Liver (tissue), 3 donors: ENCODE measurements at regions not wholly inside any gene's neighbourhood (a gene's known extent, or its start where the extent isn't known, plus 50 kb on each side); places are given as distances from the start of the nearest gene placed in this dataset.

Experiments
- ATF3 ChIP-seq: IDR thresholded peaks from 2 replicates; pipeline ENCODE4 v1.6.1; 2016; ENCODE audit warnings: antibody characterized with exemption
- CTCF ChIP-seq: fragments of 150-350 bp; IDR thresholded peaks from 2 replicates; pipeline ENCODE4 v1.5.1; 2017; ENCODE audit warnings: improper control_type of control experiment, low read depth, low read length; ENCODE audit not compliant: missing input control
- EGR1 ChIP-seq, 2 donors: IDR thresholded peaks; 2 replicates each; pipeline ENCODE4 v1.6.1; 2016 to 2018; ENCODE audit warnings: antibody characterized with exemption in 2 of 2, low read depth in 2 of 2
- GABPA ChIP-seq, 2 donors: IDR thresholded peaks in 1 of 2; conservative IDR thresholded peaks in 1 of 2; 2 replicates each; pipeline ENCODE4 v1.6.1; 2016; ENCODE audit warnings: antibody characterized with exemption in 2 of 2, mild to moderate bottlenecking in 1 of 2, moderate library complexity in 1 of 2
- HNF4G ChIP-seq: IDR thresholded peaks from 2 replicates; pipeline ENCODE4 v1.6.1; 2016; ENCODE audit warnings: antibody characterized with exemption
- JUND ChIP-seq, 2 donors: IDR thresholded peaks; 2 replicates each; pipeline ENCODE4 v1.6.1; 2016; ENCODE audit warnings: antibody characterized with exemption in 2 of 2
- NR2F2 ChIP-seq: IDR thresholded peaks from 2 replicates; pipeline ENCODE4 v1.6.1; 2016; ENCODE audit warnings: antibody characterized with exemption
- RAD21 ChIP-seq, 2 donors: IDR thresholded peaks; 2 replicates each; pipeline ENCODE4 v1.6.1; 2016; ENCODE audit warnings: antibody characterized with exemption in 2 of 2, mild to moderate bottlenecking in 2 of 2
- REST ChIP-seq: IDR thresholded peaks from 2 replicates; pipeline ENCODE4 v1.6.1; 2016; ENCODE audit warnings: antibody characterized with exemption, mild to moderate bottlenecking
- RXRA ChIP-seq, 2 donors: IDR thresholded peaks; 2 replicates each; pipeline ENCODE4 v1.6.1; 2017 to 2018; ENCODE audit warnings: antibody characterized with exemption in 2 of 2, mild to moderate bottlenecking in 1 of 2
- YY1 ChIP-seq: IDR thresholded peaks from 2 replicates; pipeline ENCODE4 v1.6.1; 2016; ENCODE audit warnings: antibody characterized with exemption, mild to moderate bottlenecking
- ZBTB33 ChIP-seq: IDR thresholded peaks from 2 replicates; pipeline ENCODE4 v1.6.1; 2016; ENCODE audit warnings: antibody characterized with exemption
- TF ChIP-seq, protein P1 (sequence below): IDR thresholded peaks from 2 replicates; pipeline ENCODE4 v1.6.1; 2016; ENCODE audit warnings: antibody characterized with exemption
- donor health status: healthy.
- donor health status: healthy.

GRCh38 chr1:209443361-209443931 is 140.1 kb upstream of the CAMK1G start:
- TF ChIP-seq RXRA (IDR thresholded peaks at IDR 0.05) (no peak), CTCF (no peak), REST (no peak), EGR1 (IDR thresholded peaks at IDR 0.05; ENCODE audit: low read depth in 2 of 2) (no peak), ATF3 (no peak), GABPA (IDR thresholded peaks at IDR 0.05 in 1 of 2, conservative IDR thresholded peaks at IDR 0.05 in 1 of 2) (no peak), JUND (IDR thresholded peaks at IDR 0.05) (no peak), RAD21 (IDR thresholded peaks at IDR 0.05) (no peak), HNF4G (no peak), YY1 (no peak), NR2F2 (no peak), ZBTB33 (no peak)
- TF ChIP-seq, protein P1, sequence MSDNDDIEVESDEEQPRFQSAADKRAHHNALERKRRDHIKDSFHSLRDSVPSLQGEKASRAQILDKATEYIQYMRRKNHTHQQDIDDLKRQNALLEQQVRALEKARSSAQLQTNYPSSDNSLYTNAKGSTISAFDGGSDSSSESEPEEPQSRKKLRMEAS, result no peak
